ENCODE measurements at regions not wholly inside any gene's neighbourhood (a gene's known extent, or its start where the extent isn't known, plus 50 kb on each side); places are given as distances from the start of the nearest gene placed in this dataset.

- Histone ChIP-seq H3K79me2 (ENCODE audit: insufficient read depth) (no peaks in the 10 kb centered on the region), H3K4me1 (ENCODE audit: insufficient read depth) (no peaks in the 10 kb centered on the region), H3K9me2 (ENCODE audit: insufficient read depth) (no peaks in the 10 kb centered on the region), H3F3A (ENCODE audit: insufficient read depth) (no peaks in the 10 kb centered on the region), H3K36me3 (ENCODE audit: low read depth) (no peaks in the 10 kb centered on the region), H4K20me1 (ENCODE audit: insufficient read depth) (no peaks in the 10 kb centered on the region), H3K27ac (no peak overlapping the region), H3K4me2 (ENCODE audit: unreplicated experiment) (no peak overlapping the region), H3K9ac (no peak overlapping the region), H3K27me3 (replicated peaks; ENCODE audit: insufficient read depth) (no peaks in the 10 kb centered on the region), H3K4me3 (no peak overlapping the region), H2AFZ (no peak overlapping the region), H3K9me3 (ENCODE audit: low read depth) (no peaks in the 10 kb centered on the region)
- TF ChIP-seq EZH2 (IDR thresholded peaks at IDR 0.05; ENCODE audit: insufficient read depth, poor library complexity, severe bottlenecking), result no peak
- in situ Hi-C loops (cut with MboI), result no loop called here
- 15% methylated on average over 1 of the region's 1 CpG for WGBS, 2 experiments (ENCODE audit: low coverage in 1 of 2, low lambda C conversion rate in 2 of 2, missing lambda C conversion rate in 2 of 2)
- no peak for DNase-seq
Measured at GRCh38 chr14:82602794-82603193, 1069.1 kb upstream of the SEL1L start.

- TF ChIP-seq EZH2phosphoT487 (IDR thresholded peaks at IDR 0.05; ENCODE audit: insufficient read depth, low read depth), result no peak
- TF ChIP-seq EZH2 (IDR thresholded peaks at IDR 0.05; ENCODE audit: insufficient read depth, poor library complexity, severe bottlenecking), result no peak
- H3K4me1 ChIP-seq (ENCODE audit: insufficient read depth), result no peaks in the 10 kb centered on the region
- no peak overlapping the region for H3K4me3 ChIP-seq
- H3K27me3 ChIP-seq (replicated peaks; ENCODE audit: insufficient read depth), result no peaks in the 10 kb centered on the region
- no peak for DNase-seq
- no peaks in the 10 kb centered on the region for H4K20me1 ChIP-seq (ENCODE audit: insufficient read depth)
- H3K4me2 ChIP-seq (ENCODE audit: unreplicated experiment), result no peak overlapping the region
- no peaks in the 10 kb centered on the region for H3K36me3 ChIP-seq (ENCODE audit: low read depth)
- in situ Hi-C loops (cut with MboI), result no loop called here
- H3K9me3 ChIP-seq (ENCODE audit: low read depth), result no peaks in the 10 kb centered on the region
- H3K27ac ChIP-seq, result no peak overlapping the region
- no peak overlapping the region for H3K9ac ChIP-seq
- H3K9me2 ChIP-seq (ENCODE audit: insufficient read depth), result no peaks in the 10 kb centered on the region
- no peaks in the 10 kb centered on the region for H3F3A ChIP-seq (ENCODE audit: insufficient read depth)
- H2AFZ ChIP-seq, result no peak overlapping the region
- no peaks in the 10 kb centered on the region for H3K79me2 ChIP-seq (ENCODE audit: insufficient read depth)
Measured at GRCh38 chr14:82604819-82605218, 1071.2 kb upstream of the SEL1L start.

GRCh38 chr14:82621881-82622450 is 1088.3 kb upstream of the SEL1L start:
- Histone ChIP-seq H3K4me2 (ENCODE audit: unreplicated experiment) (no peak overlapping the region), H3F3A (ENCODE audit: insufficient read depth) (no peaks in the 10 kb centered on the region), H3K4me1 (ENCODE audit: insufficient read depth) (no peaks in the 10 kb centered on the region), H3K9ac (no peak overlapping the region), H2AFZ (no peak overlapping the region), H3K27ac (no peak overlapping the region), H3K9me2 (ENCODE audit: insufficient read depth) (no peaks in the 10 kb centered on the region), H3K27me3 (replicated peaks; ENCODE audit: insufficient read depth) (no peaks in the 10 kb centered on the region), H3K79me2 (ENCODE audit: insufficient read depth) (no peaks in the 10 kb centered on the region), H3K9me3 (ENCODE audit: low read depth) (no peaks in the 10 kb centered on the region), H3K36me3 (ENCODE audit: low read depth) (no peaks in the 10 kb centered on the region), H3K4me3 (no peak overlapping the region), H4K20me1 (ENCODE audit: insufficient read depth) (no peaks in the 10 kb centered on the region)
- 42 to 47% methylated on average over 9 of the region's 9 CpGs for WGBS, 2 experiments (ENCODE audit: low coverage in 1 of 2, low lambda C conversion rate in 2 of 2, missing lambda C conversion rate in 2 of 2)
- in situ Hi-C loops (cut with MboI), result no loop called here
- no peak for TF ChIP-seq EZH2 (IDR thresholded peaks at IDR 0.05; ENCODE audit: insufficient read depth, poor library complexity, severe bottlenecking)
- TF ChIP-seq EZH2phosphoT487 (IDR thresholded peaks at IDR 0.05; ENCODE audit: insufficient read depth, low read depth), result no peak
- no peak for DNase-seq

- no peaks in the 10 kb centered on the region for H3K9me2 ChIP-seq (ENCODE audit: insufficient read depth)
- H4K20me1 ChIP-seq (ENCODE audit: insufficient read depth), result no peaks in the 10 kb centered on the region
- no peaks in the 10 kb centered on the region for H3K9me3 ChIP-seq (ENCODE audit: low read depth)
- H3K79me2 ChIP-seq (ENCODE audit: insufficient read depth), result no peaks in the 10 kb centered on the region
- H3K4me2 ChIP-seq (ENCODE audit: unreplicated experiment), result no peak overlapping the region
- no peak overlapping the region for H3K4me3 ChIP-seq
- no peaks in the 10 kb centered on the region for H3K27me3 ChIP-seq (replicated peaks; ENCODE audit: insufficient read depth)
- TF ChIP-seq EZH2 (IDR thresholded peaks at IDR 0.05; ENCODE audit: insufficient read depth, poor library complexity, severe bottlenecking) (no peak), EZH2phosphoT487 (IDR thresholded peaks at IDR 0.05; ENCODE audit: insufficient read depth, low read depth) (no peak)
- H3K36me3 ChIP-seq (ENCODE audit: low read depth), result no peaks in the 10 kb centered on the region
- no peak for DNase-seq
- no peaks in the 10 kb centered on the region for H3F3A ChIP-seq (ENCODE audit: insufficient read depth)
- in situ Hi-C loops (cut with MboI), result no loop called here
- 19 to 20% methylated on average over 5 of the region's 5 CpGs for WGBS, 2 experiments (ENCODE audit: low coverage in 1 of 2, low lambda C conversion rate in 2 of 2, missing lambda C conversion rate in 2 of 2)
- no peak overlapping the region for H2AFZ ChIP-seq
- no peak overlapping the region for H3K27ac ChIP-seq
- H3K4me1 ChIP-seq (ENCODE audit: insufficient read depth), result no peaks in the 10 kb centered on the region
- no peak overlapping the region for H3K9ac ChIP-seq
Measured at GRCh38 chr14:82626156-82627066, 1092.8 kb upstream of the SEL1L start.
